GM12865 (cell line): ENCODE measurements at regions not wholly inside any gene's neighbourhood (a gene's known extent, or its start where the extent isn't known, plus 50 kb on each side); places are given as distances from the start of the nearest gene placed in this dataset.
A peak's percentile ranks its signal among the peaks of the same experiment; 100 is the strongest.
"Not testable (repeated sequence)": the region's sequence is repeated elsewhere in the genome, so short reads cannot be mapped to it uniquely, and the experiment has no call there.

Source experiments
- DNase-seq: peaks from one replicate; pipeline ENCODE4 v3.0.0; 2010; ENCODE audit warnings: low read depth
- H3K4me3 ChIP-seq: 2 replicates; pipeline ENCODE4 v1.5.1; 2011; ENCODE audit warnings: mild to moderate bottlenecking, low read depth, low read length, control low read depth
- CTCF ChIP-seq: IDR thresholded peaks from 2 replicates; pipeline ENCODE4 v1.5.1; 2011; ENCODE audit warnings: low read length, control low read depth, low read depth, inconsistent platforms; ENCODE audit not compliant: insufficient read depth; ENCODE audit errors: missing control alignments

GRCh38 chr9:32117291-32117690 is 267.2 kb upstream of the ACO1 start:
- no peak for DNase-seq
- H3K4me3 ChIP-seq, result no peak overlapping the region
- TF ChIP-seq CTCF, result no peak

GRCh38 chr9:32128546-32128945 is 255.9 kb upstream of the ACO1 start:
- TF ChIP-seq CTCF, result no peak
- DNase-seq, result no peak
- no peak overlapping the region for H3K4me3 ChIP-seq

- DNase-seq, H3K4me3 ChIP-seq: not testable (repeated sequence)
Measured at GRCh38 chr9:32130709-32131108, 253.7 kb upstream of the ACO1 start.

- no peak overlapping the region for H3K4me3 ChIP-seq
- no peak for TF ChIP-seq CTCF
- DNase-seq, result no peak
Measured at GRCh38 chr9:32136700-32137339, 247.6 kb upstream of the ACO1 start.

- no peak for DNase-seq
- H3K4me3 ChIP-seq, result no peak overlapping the region
- TF ChIP-seq CTCF, result no peak
Measured at GRCh38 chr9:32142074-32142473, 242.4 kb upstream of the ACO1 start.

- peak; percentile 9 for TF ChIP-seq CTCF
- DNase-seq, H3K4me3 ChIP-seq: not testable (repeated sequence)
Measured at GRCh38 chr9:32148553-32148952, 235.9 kb upstream of the ACO1 start.

GRCh38 chr9:32161209-32161608 is 223.2 kb upstream of the ACO1 start:
- peak; percentile 5 for DNase-seq
- TF ChIP-seq CTCF, result no peak
- H3K4me3 ChIP-seq, result no peak overlapping the region
